Activated CD4-positive, alpha-beta T cell treated with anti-CD3 and anti-CD28 coated beads, Interleukin-2, amount 50 U/mL, for 24 hours (primary cell): ENCODE measurements at regions not wholly inside any gene's neighbourhood (a gene's known extent, or its start where the extent isn't known, plus 50 kb on each side); places are given as distances from the start of the nearest gene placed in this dataset.

Experiments
- DNase-seq, 2 donors: peaks; one replicate each; pipeline ENCODE4 v3.0.0-alpha.2; 2020; ENCODE audit warnings: low read depth in 1 of 2, low spot score in 1 of 2

DNA sequence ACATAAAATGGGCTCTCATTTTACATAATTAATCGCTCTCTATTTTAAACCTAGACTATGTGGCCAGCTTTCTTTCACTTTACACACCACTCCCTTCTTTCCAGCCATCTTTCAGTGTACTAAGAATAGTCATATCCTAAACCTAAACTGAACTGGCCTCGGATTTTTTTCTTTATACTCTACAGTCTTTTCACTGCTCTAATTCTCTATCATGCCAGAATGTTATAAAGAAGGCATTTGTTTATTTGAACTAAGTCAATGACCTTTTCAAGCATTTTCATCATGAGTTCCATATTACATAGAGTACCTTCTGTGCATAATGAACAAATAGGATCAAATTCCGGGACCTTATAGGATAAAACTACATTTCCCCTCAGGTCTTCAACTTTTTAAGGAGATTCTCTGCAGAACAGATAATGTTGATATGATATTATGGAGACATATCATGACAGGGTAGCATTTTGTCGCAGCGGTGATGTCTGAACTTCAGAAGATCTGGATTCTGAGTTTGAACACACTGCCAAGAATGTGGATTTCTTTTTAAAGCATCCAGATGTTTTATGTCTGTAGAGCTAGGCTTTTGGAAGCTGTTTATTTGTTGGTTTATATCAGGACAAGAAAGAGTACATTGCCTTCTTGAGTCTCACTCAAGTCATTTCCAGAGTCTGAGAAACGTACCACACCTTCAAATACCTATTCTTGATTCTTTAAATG, 1047.3 kb downstream of the MCTP2 start:
- DNase-seq, result no peak

DNA sequence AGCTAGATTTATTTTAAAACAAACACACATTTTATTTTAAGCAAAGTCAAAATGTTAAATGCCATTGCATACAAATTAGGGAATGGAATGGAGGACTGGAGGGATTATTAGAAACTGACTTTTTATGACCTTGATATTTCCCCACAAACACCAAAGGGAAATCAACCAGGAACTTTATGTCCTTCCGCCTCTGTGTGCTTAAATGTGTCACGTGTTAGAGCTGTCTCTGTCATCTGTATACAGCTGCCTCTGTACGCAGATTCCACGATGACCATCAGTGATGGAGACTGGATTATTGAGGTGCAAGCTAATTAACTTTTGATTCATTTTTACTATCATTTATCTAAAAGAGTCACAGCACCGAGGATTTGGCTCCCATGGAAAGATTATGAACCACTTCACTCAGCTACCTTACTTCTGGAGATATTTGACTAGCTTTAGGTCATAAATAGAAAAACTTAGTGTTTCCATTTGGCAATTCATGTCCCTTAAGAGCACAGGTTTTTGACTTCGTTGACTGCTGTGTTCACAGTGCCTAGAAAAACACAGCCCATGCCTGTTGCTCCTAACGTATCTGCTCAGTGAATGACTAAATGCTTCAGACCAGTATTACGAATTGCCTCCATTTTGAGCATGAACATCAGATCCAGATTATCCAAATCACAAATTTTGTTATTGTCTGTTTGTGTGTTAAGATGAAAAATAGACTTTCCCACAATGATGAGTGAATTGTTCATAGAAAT, 1048.1 kb downstream of the MCTP2 start:
- no peak for DNase-seq

DNA sequence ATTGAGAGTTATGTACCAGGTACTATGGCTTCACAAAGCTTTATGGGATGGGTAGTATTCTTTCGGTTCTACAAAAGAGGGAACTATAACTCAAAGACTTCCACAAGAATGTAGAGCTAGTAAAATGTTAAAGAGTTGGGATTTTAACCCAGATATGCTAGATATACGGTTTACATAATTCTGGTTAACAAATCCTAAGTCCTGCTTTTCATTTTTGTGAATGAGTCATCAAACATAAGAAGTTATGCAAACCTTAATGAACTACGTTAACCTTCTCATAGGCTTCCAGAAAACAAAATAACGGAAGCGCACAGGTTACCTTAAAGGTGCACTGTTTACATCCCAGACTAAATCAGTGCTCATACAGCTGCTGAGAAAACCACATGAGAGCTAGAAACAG, 1049.3 kb downstream of the MCTP2 start:
- DNase-seq, result no peak

DNA sequence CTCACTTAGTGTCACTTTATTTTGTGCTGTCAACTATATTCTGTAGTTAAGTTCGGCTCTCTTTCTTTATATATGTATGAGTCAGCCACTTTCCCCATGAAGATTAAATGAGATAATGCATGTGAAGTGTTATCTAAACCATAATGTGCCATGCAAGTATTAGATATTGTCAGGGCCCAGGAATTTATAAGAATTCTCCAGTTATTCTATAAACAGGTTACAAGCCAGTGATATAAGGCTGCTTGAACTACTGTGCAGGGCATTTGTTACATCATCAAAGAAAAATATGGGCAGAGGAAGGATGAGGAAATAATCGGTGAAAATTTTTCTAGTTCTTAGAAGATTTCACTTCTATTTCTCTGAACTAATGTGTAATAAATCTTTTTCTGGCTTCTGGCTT, 1049.0 kb upstream of the NR2F2 start:
- no peak for DNase-seq

DNA sequence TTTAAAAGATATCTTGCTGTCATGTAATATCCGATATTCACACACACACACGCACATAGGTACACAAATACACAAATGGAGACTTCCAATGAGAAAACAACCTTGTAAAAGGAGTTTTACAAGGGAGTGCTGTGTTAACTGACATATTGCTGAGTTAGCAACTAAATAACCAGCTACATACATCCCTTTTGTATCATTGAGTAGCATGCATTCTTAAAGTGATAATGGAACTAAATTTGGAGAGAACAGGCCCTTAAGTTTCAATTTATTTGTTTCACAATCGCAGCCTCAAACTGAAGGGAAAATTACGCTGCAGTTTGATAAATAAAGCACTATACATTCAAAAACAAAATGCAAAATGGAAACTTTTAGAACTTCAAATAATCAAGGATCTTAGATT, 1046.0 kb upstream of the NR2F2 start:
- DNase-seq, result no peak

DNA sequence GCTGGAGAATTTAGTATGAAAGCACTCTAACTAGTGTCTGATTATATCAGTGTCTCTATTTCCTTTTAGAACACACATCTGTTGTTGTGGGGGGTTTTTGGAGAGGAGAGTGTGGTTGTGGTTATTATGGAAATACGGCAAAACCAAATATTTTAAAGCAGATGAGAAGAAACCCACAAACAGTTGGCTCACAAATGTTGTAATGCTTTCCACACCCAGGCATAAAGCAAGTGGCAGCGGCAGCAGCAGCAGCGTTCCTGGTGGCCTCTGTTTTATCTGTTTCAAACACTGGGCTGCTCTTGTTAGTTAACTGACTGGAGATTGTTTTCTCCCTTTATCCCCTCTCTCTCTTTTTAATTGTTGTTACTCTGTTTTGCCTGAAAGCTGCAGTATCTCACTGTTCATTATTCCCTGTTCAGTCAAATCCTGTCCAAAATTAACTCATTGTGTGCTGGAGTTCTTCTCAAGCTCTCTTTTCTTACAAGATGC, 1045.5 kb upstream of the NR2F2 start:
- no peak for DNase-seq

DNA sequence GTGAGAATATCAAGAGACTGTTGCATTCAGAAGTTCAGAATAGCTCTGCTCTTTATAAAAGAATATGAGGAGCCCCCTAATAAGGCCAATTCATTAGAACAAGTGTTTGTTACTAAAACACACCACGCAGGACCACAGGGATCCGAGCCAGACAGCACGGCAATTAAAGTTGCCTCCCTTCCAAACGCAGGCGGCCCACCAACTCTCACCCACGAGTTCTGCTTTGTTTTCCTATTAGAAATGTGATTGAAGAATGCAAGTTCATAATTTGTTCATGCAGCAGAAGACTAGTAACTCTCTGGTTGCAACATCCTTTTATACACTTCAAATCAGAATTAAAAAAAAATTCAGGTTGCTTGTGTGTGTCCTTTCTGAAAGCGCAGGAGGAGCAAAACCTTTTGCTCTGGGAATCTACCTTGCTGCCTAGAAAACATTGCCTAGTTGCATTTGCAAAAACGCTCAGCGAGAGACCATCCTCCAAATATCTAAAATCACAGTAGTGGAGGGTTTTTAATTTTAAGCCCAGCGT, 1044.1 kb upstream of the NR2F2 start:
- no peak for DNase-seq

DNA sequence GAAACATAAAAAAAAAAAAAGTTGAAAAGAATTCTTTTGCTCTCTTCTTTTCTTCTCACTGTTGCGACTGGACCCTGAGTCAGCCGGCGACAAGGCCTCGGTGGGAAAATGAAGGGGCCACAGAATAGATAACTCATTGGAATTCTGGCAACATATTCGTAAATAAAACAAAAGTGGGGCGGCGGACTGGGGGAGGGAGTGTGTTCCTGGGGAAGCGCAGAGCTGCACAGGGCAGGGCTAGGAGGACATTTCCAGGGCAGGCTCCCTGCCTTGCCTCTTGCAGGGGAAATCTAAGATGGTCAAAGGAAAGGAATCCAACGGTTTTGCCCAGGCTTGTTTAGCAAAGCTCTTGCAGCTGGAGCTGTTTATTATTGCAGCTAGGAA, 1042.8 kb upstream of the NR2F2 start:
- no peak for DNase-seq

DNA sequence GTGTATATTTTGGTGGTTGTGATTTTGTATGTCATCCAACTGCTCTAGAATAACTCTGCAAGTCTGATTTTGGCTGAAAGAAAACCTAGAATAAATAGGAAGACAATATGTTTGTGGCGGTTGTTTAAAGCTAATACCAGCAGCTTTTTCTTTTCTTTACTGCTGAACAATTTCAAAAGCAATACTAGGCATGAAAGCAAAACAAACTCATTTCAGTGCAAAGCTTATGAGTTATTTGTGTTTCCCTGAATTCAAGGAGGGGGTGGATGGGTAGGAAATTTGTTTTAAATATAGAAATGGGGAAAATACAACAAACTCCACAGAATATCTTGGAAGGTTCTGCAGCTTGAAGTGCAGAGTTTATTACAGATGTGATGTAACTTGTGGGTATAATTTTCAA, 1041.9 kb upstream of the NR2F2 start:
- no peak for DNase-seq

DNA sequence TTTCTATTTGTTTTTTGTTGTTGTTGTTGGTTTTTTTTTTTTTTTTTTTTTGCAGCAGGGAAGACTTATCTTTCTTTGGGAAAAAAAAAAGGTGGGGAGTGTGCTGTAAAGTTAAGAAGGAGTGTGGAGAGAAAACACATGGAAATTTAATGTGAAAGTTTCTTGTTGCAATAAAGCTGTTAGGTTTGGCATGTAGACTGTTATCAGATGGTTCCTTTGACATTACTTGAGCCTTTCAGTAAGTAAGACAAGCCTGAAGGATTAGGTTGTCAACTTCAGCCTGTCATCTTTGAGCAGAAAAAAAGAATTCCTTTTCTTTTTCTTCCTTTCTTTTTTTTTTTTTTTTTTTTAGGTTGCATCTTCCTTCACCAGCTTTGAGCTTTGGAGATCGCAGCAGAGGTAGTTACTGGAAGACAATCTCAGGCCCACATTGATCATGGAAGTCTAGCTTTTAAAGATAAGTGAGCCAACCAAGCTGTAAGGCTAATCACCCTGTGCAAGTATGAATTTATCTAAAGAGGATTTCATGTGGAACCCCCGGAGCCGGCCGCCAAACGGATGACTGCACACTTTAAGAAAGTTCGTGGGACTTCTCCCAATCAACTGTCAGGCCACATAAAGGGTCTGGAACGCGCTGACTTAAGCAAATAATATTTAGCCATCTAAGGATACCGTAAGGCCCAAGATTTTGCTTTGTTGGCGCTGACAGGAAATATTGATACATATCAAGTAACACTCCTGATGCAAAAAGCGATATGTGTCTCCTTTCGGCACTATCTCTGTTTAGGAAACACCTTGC, 1040.1 kb upstream of the NR2F2 start:
- no peak for DNase-seq

DNA sequence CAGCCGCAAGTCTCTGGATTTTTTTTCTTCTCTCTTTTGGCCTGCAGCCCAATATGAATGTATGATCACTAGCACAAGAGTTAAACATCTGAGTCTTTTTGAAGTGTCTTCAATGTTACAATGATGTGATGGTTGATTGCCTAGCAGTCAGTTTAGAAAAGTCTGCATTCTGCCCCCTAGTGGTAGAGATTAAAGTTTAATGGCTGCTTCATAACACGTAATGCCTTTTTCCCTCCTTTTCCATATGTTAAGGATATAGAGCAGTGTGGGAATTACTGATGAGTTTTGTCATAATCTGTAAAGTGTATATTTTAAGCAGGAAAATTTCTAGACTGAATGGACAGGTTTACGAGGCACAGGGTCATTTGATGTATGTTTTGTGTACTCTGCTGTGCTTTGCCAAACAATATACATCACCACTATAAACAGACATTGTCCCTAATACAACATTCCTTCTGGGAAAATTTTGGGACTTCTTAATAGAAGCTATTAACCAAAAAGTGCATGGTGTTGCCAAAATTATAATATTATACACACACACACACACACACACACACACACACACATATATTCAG, 1038.5 kb upstream of the NR2F2 start:
- no peak for DNase-seq

DNA sequence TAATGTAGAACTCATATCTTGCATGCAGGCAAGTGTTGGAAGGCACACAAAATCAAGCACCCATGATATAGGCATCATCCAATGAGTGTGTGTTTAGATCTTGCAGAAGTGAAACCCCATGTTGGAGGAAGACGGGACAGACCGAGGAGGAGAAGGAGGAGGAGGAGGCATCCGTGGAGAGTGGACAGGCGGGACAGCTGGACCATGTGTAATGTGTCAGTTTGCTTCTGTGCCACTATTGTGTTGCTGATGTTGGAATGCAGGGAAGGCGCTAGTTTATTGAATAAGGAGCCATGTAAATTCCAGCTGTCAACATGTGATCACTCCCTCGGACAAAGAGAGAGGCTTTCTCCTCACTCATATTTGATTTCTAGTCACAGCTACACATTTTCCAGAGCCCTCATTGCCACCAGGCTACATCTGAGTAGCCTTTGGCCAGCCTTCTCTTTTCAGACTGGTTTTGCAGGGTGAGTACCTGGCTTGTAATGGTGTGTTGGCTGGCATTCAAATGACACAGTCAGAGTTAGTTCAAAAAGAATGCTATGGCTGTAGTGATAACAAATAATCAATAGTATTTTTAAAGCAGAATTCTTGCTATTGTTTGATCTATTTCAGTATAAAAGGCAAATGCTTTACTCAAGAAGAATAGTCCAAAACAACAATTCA, 1037.6 kb upstream of the NR2F2 start:
- no peak for DNase-seq

DNA sequence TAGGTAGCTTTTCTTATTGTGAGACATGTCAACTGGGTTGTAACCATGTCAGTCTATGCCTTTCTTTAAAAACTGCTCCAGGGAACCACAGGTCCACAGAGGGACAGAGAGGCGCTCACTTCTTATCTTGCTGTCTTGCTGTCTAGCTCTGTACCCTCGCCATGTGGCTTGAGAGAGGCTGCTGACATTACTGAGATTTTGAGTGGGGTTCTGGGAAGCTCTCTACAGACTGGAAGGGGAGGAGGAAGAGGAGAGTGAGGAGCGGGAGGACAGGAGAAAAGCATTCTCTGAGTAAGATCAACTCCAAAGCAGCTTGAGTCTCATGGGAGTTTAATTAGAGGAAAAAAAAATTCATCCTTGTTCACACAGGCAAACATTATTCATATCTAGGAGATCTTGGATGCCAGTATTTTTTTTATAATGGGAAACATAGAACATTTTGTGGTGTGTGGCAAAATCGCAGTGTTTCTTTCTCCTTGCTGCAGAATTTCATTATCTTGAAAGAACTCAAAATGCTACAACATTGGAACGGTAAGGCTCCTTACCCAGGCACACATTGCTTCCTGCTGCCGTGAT, 1037.0 kb upstream of the NR2F2 start:
- no peak for DNase-seq

DNA sequence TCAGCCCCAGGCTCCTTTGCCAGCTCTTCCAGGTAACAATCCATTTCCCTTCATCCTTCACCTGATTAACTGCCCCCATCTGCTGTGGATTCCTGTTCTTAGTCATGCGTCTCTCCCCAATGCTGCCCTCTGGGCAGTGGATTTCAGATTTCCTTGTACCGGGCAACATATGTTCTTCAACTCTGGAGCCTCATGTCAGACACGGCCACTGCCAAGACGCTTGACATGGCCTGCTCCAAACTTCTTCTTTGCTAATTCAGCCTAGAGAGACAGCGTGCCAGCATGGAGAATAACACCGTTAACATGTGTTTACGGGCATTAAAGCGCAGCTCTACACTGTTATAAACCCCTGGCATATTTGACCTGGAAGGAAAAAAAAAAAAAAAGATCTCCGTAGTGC, 1035.1 kb upstream of the NR2F2 start:
- no peak for DNase-seq

DNA sequence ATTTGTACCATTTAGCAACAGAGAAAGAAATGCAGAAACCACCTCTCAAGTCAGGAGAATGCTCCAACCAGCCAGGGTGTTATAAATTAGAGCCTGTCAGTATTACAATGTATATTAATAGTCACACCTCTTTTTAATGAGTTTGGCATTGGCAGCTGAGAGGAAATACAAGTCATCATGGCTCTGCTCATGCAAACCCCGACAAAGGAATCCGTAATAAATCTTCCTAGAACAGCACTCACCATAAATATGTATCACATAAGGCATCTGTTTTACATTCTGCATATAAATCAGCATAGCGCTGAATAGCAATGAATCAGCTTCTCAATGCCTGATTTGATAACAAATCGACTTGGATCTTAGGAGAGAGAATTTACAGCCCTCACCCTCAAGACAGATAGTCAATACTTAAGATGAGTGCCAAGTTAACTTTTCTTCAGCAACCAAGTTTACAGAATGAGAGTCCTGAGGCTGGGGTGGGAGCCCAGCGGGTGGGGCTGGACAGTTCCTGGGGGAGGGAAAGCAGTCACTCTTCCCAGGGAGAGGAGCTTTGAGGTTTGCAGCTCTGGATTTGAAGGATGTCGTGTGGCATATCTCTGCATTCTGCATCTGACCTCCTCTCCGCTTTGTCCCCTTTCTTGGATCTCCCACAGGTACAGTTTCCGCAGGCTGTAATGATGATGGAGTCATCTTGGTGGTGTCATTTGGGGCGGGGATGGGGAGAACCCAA, 1034.4 kb upstream of the NR2F2 start:
- no peak for DNase-seq

DNA sequence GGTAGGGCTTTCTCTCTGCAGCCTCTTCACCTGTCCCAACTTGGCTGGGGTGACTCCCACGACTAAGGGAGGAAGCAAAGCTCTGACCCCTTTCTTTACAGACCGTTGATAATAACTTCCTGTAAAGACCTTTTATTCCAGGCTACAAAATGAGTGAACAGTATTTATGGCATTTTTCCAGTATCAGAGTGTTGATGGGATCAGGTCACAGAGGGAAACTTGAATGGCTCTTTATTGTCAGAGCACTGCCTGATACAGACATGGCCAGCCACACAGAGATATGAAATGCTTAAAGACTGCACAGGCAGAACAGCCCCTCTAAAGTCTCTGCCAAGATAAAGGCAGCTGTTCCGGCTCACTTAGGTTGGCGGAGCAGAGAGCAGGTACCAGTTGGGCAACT, 1033.9 kb upstream of the NR2F2 start:
- no peak for DNase-seq

DNA sequence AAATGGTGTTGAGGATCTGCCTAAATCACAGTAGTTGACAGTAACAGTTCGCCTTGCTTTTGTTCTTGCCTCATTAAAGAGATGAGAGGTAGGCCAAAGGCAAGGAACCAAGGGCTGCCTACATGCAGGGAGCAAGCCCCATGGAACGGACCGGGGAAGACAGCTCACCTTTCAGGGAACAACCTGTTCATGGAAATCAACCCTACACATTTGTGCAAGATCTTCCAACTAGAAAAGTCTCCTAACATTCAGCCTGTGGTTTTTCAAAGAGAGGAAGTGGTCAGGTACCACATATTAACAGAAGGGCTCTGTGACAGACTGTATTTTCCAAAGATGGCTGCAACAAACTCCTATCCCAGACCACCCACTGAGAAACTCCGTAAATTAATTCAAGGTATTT, 1031.8 kb upstream of the NR2F2 start:
- DNase-seq, result no peak

DNA sequence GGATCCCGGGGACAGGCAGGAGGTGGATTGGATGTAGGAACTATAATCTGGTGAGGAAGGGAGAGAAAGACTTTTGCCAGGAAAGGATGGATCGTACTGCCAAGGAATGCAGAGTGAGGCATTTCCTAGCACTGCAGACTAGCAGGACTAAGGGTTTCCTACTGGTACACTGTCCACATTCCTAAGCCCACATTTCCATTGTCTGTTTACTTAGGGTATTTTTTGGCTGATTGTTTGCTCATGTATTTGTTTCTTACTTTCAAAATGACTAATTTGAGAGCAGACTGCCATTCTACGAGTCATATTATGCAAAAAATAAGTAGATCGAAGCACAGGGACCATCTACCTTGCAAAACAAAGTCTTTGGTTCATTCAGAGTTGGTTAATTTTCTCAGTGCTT, 1029.5 kb upstream of the NR2F2 start:
- DNase-seq, result no peak

DNA sequence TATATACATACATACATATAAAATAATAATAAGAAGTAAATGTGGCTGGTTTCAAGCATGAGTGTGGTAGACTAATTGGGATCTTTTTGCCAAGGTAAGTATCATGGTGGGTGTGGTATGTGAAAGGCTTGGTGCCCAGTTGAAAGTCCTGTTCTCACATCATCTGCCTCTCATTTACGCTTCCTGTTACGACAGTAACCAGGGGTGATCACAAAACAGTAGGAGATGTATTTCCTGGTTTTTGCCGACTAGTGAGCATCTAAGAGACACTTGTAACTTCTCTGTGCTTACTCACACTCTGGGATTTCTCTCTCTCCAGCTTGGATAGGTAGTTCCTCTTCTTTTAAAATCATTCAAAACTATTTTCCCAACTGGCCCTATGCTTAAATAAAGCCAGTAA, 1028.3 kb upstream of the NR2F2 start:
- no peak for DNase-seq

DNA sequence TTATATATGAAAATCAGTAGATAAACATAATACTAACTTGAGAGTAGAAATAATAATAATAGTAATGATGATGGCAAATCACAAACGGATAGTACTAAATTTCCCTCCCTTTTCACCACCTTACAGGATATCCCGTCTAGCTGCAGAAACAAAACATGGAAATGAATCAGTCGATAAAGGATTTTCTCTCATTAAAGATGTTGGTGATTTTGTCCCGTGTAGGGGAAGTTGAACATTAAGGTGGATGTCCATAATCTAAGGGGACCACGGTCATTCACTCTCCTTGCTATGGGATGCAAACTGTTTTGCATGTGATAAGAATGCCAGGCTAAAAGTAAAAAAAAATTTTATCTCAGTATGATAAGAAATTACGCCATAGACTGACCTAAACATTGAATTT, 1027.7 kb upstream of the NR2F2 start:
- no peak for DNase-seq
